Coronary artery (tissue), 2 donors: ENCODE measurements at regions not wholly inside any gene's neighbourhood (a gene's known extent, or its start where the extent isn't known, plus 50 kb on each side); places are given as distances from the start of the nearest gene placed in this dataset.

Experiments
- DNase-seq: peaks from one replicate; pipeline ENCODE4 v3.0.0-alpha.2; 2017; ENCODE audit warnings: low spot score
- H3K27ac ChIP-seq, 2 donors: fragments of 200-600 bp; sonication (generic); one replicate each; pipeline ENCODE4 v1.5.1; 2016 to 2019
- H3K4me3 ChIP-seq: fragments of 200-600 bp; sonication (generic); 2 replicates; pipeline ENCODE4 v1.5.1; 2016; ENCODE audit warnings: mild to moderate bottlenecking, moderate library complexity
- CTCF ChIP-seq: fragments of 200-600 bp; sonication (generic); IDR thresholded peaks from one replicate; pipeline ENCODE4 v1.5.1; 2019; ENCODE audit warnings: antibody characterized with exemption

DNA sequence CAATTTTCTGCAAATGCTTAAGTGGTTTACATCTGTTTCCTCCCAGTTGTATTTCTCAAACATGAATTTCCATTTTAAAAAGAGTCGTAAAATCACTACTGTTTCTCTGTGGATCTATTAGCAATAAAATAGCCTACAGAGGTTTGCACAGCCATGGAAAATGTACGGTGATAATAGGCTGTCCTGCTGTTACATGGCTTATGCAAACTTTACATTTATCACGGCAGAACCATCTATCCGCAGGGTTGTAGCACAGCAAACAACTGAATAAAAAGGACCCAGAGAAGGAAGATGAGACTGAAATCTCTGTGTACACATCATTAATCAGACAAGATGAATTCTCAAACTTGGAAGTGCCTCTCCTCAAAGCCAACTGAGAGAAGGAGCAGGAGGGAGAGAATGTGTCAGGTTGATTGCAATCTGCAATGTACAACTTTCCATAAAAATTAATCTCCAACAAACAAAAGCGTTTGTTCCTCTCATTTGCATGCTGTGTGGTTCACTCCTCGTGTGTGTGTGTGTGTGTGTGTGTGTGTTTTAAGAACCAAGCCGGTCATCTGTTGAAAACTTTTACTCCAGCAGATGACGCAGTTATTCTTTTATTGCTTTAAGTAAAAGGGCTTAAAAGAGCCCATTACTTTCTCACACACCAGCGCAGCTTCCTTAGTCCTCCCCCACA is 279.3 kb downstream of the SKAP2 start:
- Histone ChIP-seq H3K27ac (no peak overlapping the region), H3K4me3 (no peak overlapping the region)
- no peak for DNase-seq
- no peak for TF ChIP-seq CTCF

- no peak for DNase-seq
- no peak for TF ChIP-seq CTCF
- H3K4me3 ChIP-seq: no peak overlapping the region
- no peak overlapping the region for H3K27ac ChIP-seq
Measured at GRCh38 chr7:26587536-26587935, 276.9 kb downstream of the SKAP2 start.

- no peak for DNase-seq
- TF ChIP-seq CTCF: no peak
- Histone ChIP-seq H3K4me3 (no peak overlapping the region), H3K27ac (no peak overlapping the region)
Measured at GRCh38 chr7:26588511-26588910, 275.9 kb downstream of the SKAP2 start.

DNA sequence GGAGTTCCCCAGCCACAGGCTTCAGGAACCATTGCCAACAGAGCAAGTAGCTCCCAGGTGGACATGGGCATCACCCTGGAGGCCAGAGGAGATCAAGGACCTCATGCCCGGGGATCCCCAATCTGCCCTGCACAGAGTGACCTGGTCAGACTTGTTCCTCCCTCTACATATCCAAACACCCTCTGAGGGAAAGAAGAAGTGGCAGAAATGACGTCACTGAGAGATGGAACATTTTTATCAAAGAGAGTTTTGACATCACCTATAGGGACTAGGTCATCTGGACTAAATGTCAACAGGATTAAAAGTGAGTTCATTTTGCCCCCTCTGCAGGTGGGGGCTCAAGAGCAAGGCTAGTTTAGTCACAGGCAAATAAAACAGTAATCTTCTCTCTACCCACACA is 273.7 kb downstream of the SKAP2 start:
- H3K27ac ChIP-seq: no peak overlapping the region
- DNase-seq: no peak
- H3K4me3 ChIP-seq: no peak overlapping the region
- no peak for TF ChIP-seq CTCF

DNA sequence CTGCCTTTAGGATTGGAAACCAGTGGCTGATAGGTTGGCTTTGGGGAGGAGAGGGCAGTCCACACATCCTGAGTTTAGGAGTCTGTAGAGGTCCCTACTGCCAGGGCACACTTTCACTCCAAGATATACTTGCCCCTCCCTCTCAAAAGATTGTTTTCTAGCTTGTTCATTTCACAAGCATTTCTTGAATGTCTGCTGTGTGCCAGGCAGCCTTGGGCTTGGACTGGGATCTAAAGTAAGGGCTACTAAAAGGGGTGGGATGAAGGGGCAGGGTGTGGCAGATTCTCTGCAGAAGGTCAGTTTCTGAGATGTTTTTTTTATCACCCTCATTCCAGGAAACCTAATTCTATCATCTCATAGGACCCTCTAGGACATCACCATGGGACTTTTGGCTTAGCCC is 272.4 kb downstream of the SKAP2 start:
- TF ChIP-seq CTCF: no peak
- H3K4me3 ChIP-seq: no peak overlapping the region
- no peak for DNase-seq
- H3K27ac ChIP-seq: no peak overlapping the region

DNA sequence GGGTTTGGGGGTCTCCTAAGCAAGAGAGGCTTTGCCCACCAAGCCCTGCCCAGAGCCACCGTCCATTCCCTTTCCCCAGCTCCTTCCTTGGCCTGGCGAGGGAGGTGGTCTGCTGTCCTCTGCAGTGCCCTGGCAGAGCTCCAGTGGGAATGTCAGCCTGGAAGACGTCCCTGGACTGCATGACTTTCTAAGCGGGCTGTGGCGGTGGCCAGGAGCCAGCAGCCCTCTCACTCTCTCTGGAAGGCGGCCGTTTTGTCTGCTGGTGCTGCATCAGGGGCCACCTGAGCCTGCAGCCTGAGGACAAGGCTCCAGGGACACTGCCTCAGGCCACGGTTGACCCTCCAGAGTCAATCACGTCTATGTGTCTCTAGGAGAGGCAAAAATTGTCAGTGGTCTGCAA is 271.0 kb downstream of the SKAP2 start:
- Histone ChIP-seq H3K4me3 (no peak overlapping the region), H3K27ac (no peak overlapping the region)
- TF ChIP-seq CTCF: no peak
- no peak for DNase-seq

GRCh38 chr7:26593896-26594295 is 270.5 kb downstream of the SKAP2 start:
- H3K27ac ChIP-seq: no peak overlapping the region
- DNase-seq: no peak
- H3K4me3 ChIP-seq: no peak overlapping the region
- TF ChIP-seq CTCF: no peak
